Mammary epithelial cell (primary cell): ENCODE measurements at regions not wholly inside any gene's neighbourhood (a gene's known extent, or its start where the extent isn't known, plus 50 kb on each side); places are given as distances from the start of the nearest gene placed in this dataset.

Experiments
- CTCF ChIP-seq, 2 donors: IDR thresholded peaks in 1 of 2; conservative IDR thresholded peaks in 1 of 2; 2 replicates each; pipeline ENCODE4 v1.5.1; 2011 to 2012; ENCODE audit warnings: inconsistent platforms in 2 of 2, low read length in 2 of 2, mild to moderate bottlenecking in 2 of 2, control low read depth in 1 of 2, low read depth in 1 of 2; ENCODE audit not compliant: insufficient read depth in 1 of 2; ENCODE audit errors: extremely low read depth in 1 of 2
- EZH2 ChIP-seq: IDR thresholded peaks from 2 replicates; pipeline ENCODE4 v1.6.1; 2012; ENCODE audit warnings: low read length, inconsistent platforms, borderline replicate concordance

GRCh38 chrX:5730556-5730955, 498.1 kb downstream of the NLGN4X start:
- TF ChIP-seq EZH2 (no peak), CTCF (conservative IDR thresholded peaks at IDR 0.05 in 1 of 2, IDR thresholded peaks at IDR 0.05 in 1 of 2; ENCODE audit: extremely low read depth in 1 of 2, insufficient read depth in 1 of 2, low read depth in 1 of 2, low read length in 2 of 2) (no peak)
